Daoy (cell line): ENCODE measurements at regions not wholly inside any gene's neighbourhood (a gene's known extent, or its start where the extent isn't known, plus 50 kb on each side); places are given as distances from the start of the nearest gene placed in this dataset.
"Not testable (repeated sequence)": the region's sequence is repeated elsewhere in the genome, so short reads cannot be mapped to it uniquely, and the experiment has no call there.

Experiments
- DNase-seq: peaks from one replicate; pipeline ENCODE4 v3.0.0-alpha.2; 2015; ENCODE audit warnings: low read depth

GRCh38 chr2:155026651-155027174, 328.2 kb downstream of the KCNJ3 start:
- DNase-seq: no peak

- DNase-seq: no peak
These were observed 325.2 kb downstream of the KCNJ3 start for GRCh38 chr2:155023674-155024073.

DNA sequence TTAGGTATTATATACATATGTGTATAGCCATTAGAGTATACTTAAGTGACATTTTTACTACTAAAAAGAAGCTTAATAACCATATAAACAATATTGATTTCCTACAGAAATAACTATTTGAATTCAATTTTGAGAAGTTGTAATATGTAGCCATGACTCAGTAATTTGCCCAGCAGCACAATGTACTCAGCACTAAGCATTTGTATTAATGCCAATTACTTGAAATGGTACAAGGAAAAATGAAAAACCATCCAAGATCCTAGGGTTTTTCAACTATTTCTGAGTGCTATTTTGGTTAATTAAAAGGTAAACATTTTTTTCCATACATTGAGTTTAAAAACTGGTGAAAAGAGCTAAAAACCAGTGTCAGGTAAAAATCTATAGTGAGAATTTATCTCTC, 324.0 kb downstream of the KCNJ3 start:
- no peak for DNase-seq

DNA sequence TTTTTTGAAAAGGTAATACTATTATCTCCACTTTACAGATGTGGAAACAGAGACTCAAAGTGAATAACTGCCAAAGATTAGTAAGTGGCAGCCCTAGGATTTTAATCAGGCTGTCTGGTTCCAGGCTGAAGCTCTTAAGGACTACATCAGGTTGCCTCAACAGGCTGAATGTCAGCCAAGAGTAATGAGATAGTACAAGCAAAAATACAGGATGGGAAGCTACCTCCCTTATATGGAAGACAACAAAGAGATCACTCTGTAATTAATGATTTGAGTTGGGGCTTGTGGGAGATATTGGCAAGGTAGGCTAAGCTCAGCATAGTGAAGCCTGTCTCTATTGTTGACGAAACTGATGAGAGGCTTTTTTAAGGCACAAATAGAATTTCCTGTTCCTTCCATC, 323.1 kb downstream of the KCNJ3 start:
- no peak for DNase-seq

DNA sequence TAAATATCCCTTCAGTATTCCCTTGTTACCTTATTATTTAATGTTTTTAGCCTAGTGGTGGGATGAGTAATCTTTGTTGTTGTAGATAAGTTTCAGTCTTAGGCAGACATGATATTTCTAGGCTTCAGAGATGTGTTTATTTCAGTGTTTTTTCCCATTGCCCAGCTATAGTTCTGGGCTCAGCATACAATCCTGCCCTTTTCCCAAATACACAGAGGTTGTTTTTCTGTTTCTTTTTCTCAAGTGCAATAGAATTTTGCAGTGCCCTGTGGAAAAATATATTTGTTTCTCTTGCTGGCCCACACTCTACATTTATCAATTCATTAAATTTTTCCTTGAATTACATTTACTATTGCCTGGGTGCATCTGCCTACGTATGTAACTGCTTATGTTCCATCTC, 321.8 kb downstream of the KCNJ3 start:
- no peak for DNase-seq

- DNase-seq: no peak
These were observed 312.4 kb downstream of the KCNJ3 start for GRCh38 chr2:155010925-155011324.

DNA sequence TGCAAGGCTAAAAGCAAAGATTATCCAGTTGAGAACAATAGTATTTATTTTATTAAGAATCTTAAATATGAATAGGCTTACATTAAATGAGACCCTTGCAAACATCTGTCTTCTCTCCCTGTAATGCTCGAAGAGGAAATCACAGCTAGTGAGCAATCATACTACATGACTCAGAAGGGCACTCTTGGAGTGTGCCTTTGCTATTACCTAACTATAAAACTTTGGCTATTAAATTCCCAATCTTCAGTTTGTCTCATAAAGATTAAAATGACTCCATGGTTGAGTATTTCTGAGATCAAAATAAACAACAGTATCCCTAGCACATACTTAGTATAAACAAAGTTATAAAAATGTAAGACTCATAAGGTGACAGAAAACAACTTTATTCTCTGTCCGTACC, 296.9 kb downstream of the KCNJ3 start:
- DNase-seq: no peak

DNA sequence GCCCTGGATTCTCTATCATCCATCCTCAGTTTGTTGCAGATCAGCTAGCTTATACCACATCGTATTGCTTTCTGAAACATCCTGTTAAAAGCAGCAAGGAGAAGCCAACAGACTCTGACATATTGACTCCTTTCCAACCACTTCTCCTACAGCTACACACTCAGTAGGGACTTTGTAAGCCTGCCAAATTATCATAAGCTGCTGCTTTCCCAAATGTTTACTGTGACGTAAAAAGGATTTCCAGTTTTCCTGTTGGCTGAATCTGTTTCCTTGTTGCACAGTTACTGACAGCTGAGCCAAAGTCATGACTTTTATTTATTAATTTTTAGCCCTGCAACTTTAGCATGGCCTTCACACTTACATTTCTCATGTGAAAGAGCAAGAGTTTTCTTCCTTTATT, 294.3 kb downstream of the KCNJ3 start:
- no peak for DNase-seq

DNA sequence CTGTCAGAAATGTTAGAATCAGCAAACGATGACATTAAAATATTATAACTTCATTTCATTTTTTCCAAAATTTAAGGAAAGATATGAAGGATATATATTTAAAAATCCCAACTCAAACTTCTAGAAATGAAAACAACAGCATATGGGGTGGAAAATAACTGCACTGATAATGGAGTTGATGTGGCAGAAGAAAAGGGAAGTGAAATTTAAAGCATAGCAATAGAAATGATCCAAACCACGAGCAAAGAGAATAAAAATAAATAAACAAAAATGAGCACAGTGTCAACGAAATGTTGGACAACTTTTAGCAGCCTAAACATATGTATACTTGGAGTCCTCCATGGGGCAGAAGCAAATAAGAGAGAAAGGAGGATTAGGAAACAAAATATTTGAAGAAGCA, 280.2 kb downstream of the KCNJ3 start:
- no peak for DNase-seq

GRCh38 chr2:154978244-154978643, 279.7 kb downstream of the KCNJ3 start:
- no peak for DNase-seq

DNA sequence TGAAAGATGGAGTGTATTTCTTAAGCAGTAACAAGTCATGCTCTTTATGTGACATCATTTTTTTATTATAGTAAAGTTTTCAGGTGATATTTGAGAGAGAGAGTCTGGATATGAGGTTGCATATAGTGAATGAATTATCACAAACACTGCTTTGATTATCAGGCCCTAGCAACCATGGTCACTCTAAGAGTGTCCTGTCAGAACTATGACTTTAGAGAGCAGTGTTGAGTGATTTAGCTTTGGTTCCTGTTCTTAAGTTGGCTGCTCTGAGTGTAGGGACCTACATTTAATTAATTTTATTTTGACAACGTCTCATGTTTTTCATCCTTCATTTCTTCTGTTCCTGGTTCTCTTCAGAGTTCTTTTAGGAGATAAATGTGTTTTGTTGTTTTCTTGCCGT, 275.5 kb downstream of the KCNJ3 start:
- no peak for DNase-seq

DNA sequence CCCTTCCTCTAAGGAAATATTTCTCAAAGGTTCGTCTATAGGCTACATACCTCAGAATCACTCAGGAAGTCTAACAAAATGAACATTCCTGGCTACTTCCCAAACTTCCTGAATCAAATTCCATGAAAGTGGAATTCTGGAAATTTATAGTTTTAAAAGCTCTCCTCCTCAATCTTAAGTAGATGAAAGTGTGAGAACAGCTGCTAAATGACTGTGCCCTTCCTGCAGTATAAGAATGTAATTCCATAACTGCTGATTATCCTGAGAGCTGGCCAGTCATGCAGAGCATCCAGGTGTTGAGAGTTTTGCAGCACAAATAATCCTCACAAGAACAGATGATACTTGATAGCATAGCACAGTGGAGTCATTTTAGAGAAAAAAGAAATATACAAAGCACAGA, 265.0 kb downstream of the KCNJ3 start:
- no peak for DNase-seq

DNA sequence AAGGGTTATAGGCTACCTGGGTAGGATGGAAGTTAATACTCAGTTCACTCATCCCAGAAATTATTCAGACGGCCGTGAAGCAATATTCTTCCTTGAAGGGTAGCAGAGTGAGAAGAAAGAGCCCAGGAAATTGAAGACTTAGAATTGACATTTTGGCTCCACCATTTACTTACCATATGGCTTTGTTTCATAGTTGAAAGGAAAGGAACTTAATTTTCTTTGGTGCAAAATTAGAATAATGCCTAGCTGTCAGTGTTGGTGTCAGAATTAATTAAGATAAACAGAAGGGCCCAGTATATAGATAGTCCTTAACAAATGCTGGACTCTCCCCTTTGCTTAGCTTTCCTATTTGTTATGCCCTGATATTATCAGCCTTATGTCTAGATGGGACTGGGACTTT, 263.2 kb downstream of the KCNJ3 start:
- DNase-seq: no peak

DNA sequence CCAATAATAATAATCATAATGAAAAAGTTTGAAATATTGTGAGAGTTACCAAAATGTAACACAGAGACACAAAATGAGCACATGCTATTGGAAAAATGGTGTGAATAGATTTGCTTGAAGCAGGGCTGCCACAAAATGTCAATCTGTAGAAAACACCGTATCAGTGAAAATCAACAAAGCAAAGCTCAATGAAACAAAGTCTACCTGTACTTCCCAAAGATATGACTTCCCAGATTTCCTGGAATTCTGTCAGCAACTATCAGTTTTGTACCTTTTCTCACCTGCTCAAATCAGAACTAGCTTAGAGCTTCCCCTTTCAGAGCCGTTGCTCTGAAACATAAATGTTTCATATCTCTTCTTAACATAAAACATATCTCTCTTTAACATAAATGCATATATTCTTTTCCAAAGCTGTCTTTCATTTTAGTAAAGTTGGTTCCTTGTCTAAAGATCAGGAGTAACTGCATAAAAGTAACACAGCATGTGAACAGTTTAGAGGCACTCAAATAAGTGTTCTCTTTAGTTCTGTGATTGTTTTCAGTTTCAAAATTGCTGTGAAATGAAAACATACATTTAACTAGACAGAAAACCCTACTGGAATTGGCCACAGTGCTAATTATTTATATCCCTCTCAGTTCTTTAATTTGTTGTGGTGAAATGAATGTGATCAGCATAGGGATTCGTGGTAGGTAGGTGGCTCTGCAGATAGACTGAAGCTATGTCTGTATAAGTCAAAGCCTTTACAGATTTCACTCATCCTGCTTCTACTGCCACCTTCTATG, 262.5 kb downstream of the KCNJ3 start:
- no peak for DNase-seq

DNA sequence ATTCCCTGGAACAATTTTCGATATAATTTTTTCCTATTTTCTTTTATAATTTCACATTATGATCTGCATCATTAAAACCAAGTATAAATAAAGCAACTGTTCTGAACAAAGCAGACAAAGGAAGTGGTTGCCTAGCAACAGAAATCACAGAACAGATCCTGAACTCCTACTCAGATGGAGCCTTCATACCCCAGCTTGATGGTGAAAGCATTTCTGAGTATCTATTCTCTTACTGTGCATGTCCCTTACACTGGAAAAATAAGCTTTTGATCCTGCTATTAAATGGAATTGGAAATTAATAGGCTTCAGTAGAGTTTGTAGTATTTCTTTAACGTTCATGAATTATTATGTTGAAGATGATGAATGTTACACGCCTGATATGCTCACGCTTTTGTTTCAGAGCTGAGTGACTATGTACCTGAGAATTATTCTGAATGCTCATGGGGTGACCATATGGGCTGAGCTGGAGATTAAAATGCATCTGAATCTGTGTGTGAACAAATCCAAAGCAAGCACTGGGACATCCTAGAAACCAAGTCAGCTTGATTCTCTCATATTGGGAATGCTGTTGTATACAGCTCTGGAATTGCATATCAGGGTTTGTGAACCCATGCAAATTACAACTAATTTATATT, 254.0 kb downstream of the KCNJ3 start:
- no peak for DNase-seq

DNA sequence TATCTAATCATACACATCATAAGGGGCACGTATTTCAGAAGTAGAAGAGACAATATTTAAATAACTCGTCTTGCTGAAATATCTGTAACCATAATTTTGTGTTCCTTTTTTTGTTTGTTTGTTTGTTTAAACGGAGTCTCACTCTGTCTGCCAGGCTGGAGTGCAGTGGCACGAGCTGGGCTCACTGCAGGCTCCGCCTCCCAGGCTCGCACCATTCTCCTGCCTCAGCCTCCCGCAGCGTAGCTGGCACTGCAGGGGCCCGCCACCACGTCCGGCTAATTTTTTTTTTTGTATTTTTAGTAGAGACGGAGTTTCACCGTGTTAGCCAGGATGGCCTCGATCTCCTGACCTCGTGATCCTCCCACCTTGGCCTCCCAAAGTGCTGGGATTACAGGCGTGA, 248.9 kb downstream of the KCNJ3 start:
- DNase-seq: not testable (repeated sequence)

- DNase-seq: no peak
These were observed 247.5 kb downstream of the KCNJ3 start for GRCh38 chr2:154945984-154946383.

- DNase-seq: no peak
These were observed 242.9 kb downstream of the KCNJ3 start for GRCh38 chr2:154941379-154941778.

DNA sequence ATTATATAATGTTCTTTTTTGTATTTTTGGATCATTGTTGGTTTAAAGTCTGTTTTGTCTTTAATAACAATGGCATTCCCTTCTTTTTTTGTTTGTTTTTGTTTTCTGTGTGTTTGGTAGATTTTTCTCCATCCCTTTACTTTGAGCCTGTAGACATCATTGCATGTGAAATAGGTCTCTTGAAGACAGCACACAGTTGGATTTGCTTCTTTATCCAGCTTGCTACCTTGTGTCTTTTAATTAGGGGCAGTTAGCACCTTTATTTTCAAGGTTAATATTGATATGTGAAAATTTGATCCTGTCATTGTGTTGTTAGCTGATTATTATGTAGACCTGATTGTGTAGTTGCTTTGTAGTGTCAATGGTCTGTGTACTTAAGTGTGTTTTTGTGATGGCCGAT, 235.7 kb downstream of the KCNJ3 start:
- no peak for DNase-seq

GRCh38 chr2:154924531-154924930, 226.0 kb downstream of the KCNJ3 start:
- DNase-seq: no peak

DNA sequence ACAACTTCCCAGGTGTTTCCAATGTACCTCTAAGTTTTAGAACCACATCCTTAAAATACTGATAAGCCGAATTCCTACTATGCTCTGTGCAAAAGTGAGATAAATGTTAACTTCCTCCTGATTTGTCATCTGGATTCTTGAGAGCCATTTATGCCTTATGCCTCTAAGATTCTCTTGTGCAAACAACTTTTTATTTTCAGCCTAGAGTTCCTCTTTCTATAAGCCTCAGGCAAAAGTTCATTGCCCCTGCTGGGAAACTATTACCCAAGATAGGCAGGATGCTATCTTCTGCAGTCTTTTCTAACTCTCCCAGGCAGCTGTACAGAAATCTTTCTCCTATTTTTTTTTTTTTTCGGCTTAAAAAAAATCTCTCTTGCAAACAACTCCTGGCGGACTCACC, 216.1 kb downstream of the KCNJ3 start:
- no peak for DNase-seq

DNA sequence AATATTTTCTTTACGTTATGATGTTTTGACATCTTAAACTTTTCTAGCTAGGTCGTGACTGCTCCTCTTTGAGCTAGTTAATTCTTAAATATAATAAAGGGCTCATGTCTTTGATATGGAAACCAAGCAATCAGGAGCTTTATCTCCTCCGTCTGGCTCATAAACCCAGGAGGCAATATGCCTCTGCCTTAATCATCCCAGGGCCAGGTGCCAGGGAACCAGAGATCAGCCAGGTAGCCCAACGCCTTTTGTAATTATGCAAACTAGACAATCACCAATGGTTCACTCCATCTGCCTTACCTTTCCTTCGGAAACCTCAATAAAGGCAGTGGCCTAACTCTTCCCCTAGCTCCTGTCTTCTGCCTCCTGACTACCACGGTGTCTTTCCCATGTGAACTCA, 213.7 kb downstream of the KCNJ3 start:
- DNase-seq: no peak

- DNase-seq: no peak
These were observed 213.2 kb downstream of the KCNJ3 start for GRCh38 chr2:154911729-154912128.

DNA sequence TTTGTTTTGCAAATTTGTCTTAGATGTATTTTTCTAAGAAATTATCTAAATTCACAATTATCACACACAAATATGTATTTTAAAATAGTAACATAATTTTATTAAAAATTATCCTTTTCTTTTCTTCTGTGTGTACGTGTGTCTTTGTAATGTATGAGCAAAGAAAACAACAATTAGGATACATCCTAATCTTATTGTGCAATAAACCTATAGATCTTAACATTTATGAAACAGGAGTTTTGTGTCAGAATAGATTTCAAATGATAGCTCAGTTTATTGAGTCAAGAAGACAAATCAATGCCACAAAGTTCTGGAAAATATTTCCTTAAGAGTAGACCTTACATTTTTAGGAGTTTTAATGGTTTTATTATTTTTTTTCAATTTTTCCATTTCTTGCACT, 212.2 kb downstream of the KCNJ3 start:
- DNase-seq: no peak
